ENCODE measurements at regions not wholly inside any gene's neighbourhood (a gene's known extent, or its start where the extent isn't known, plus 50 kb on each side); places are given as distances from the start of the nearest gene placed in this dataset.
A peak's percentile ranks its signal among the peaks of the same experiment; 100 is the strongest.
"Not testable (repeated sequence)": the region's sequence is repeated elsewhere in the genome, so short reads cannot be mapped to it uniquely, and the experiment has no call there.

DNA sequence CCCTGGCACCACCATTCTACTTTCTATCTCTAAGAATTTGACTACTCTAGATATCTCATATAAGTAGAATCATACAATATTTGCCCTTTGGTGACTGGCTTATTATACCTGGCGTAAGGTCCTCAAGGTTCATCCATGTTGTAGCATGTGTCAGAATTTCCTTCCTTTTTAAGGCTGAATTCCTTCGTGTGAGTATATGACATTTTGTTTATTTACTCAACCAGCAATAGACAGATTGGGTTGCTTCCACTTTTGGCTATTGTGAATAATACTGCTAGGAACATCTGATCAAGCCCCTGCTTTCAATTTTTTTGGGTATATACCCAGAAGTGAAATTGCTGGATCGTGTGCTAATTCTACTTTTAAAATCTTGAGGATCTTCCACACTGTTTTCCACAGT, 232.8 kb upstream of the MCHR2 start:
- DNase-seq, result no peak

DNA sequence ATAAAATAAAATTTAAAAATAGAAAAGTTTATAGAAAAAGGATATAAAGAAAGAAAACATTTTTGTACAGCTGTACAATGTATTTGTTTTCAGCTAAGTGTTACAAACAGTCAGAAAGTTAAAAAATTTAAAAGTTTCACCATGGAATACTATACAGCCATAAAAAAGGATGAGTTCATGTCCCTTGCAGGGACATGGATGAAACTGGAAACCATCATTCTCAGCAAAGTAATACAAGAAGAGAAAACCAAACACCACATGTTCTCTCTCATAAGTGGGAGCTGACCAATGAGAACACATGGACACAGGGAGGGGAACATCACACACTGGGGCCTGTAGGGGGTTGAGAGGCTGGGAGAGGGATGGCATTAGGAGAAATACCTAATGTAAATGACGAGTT, 229.9 kb upstream of the MCHR2 start:
- not testable (repeated sequence) for DNase-seq

DNA sequence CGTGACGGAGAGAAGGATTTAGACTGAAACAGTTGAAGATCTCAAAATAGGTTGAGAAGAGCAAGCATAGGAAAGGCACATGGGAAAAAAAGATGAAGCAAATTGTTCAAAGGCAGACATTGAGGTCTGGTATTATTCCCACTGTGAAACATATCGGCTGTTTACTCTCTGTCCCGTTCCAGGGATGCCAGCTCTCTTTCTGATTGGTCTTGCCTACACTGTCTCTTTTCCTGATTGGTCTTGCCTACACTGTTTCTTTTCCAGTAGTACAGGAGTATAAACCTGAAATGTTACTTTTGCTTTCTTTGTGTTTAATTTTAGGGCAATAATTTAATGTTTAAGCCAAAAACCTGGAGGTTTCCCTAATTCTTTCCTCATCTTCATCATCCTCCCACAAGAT, 226.5 kb upstream of the MCHR2 start:
- DNase-seq, result no peak

DNA sequence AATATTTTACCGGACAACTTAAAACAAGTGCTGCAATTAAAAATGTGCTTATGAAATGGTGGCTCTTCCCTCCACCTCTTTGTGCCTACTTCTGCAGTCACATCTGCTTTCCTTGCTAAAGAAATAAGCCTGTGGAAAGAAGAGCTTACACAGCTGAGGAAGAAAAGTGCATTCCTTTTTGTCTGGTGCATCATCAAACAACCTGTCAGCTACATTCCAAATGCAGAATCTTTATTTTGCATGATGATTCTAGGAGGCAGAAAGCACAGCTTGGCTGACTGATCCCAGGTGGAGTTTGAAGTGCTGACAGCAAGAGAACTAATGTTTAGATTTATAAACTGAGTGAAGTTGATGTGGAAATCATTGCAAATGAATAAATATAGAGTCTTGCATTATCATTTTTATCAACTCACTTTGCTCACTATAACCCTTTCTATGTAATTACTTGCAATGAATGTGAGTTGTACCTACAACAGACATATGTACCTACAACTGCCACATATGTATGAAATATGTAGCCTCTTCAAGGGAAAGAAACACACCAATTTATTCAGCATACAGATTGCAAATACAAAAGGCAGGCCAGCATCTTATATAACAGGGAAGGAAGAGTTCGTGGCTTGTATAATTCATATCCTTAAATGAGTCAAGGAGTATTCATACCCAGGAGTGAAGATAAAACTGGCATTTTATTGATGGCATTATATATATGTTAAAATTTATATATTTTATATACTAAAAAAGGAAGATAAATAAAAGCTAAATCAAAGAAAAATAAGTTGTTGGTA, 223.4 kb upstream of the MCHR2 start:
- DNase-seq, result no peak

DNA sequence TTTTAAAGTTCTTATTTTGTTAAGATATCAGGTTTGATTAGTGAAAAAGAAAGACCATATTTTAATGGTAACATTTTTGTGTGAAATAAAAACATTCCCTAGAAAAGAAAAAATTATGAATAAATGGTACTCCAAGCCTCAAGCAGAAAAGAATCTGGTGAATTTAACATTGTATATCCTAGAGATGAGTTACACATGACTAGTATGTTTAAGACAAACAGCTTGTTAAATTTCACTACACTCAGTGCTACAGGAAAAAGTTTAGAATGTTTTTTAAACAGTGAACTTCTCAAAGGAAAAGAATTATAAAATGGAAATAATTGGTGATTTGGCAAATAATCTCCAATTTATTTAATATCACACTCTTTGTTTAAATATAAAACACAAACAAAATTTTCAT, 222.7 kb upstream of the MCHR2 start:
- DNase-seq, result no peak

DNA sequence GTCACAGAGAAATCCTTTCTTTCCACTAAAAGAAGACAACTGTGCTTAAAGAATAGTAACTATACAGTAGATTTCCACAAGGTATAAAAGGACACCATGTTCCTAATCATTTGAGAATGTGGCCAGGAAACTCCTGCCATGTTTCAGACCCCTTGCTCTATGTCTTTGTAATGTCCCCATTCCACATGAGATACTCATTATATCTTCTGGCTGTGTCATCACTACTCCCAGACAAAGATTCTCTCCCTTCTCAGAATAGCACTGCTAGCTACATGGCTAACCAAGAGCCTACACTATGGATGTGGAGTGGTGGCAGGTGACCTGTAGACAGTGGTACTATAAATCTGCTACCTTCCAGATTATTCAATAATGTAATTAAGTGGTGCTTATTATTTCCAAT, 218.1 kb upstream of the MCHR2 start:
- no peak for DNase-seq

DNA sequence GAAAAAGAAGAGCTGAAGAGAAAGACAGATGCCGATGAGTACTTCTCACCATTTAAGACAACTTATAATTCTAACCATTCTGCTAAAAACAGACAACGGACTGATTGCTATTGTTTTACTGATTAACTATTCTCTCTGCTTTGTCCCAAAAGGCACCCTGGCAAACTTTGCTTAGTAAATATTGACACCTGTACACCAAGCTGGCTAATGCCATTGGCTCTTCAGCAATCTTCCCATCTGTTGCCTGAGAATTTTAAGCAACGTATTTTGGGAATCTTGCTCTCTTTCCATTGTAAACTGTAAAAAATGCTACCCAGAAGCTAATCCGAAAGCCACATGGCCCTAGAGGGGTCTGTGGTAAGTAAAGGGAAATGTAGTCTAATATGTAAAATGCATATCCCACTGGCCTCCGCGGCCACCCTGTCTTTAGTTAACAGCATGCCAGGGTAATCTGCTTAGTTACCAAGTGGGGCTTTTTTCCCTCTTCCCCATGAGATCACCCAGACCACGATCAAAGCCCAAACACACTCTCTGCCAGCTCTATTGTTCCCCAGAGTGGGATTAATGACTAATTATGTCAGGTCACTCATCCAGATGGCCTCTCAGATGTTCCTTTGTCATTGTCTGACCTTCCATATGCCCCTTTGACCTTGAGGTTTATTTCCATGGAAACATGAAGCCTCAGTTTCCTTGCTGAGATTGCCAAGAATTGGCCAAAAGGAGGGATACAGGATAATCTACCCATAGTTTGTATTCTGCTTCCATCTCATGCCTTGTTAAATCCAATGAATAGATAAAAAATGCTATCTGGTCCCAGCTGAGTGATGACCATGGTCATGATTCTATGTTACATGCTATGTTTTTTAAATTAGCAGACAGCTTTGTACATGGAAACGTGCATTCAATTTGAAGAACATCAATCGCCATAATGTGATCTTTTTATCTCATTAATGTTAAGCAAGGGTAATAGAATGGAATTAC, 216.4 kb upstream of the MCHR2 start:
- DNase-seq, result no peak

DNA sequence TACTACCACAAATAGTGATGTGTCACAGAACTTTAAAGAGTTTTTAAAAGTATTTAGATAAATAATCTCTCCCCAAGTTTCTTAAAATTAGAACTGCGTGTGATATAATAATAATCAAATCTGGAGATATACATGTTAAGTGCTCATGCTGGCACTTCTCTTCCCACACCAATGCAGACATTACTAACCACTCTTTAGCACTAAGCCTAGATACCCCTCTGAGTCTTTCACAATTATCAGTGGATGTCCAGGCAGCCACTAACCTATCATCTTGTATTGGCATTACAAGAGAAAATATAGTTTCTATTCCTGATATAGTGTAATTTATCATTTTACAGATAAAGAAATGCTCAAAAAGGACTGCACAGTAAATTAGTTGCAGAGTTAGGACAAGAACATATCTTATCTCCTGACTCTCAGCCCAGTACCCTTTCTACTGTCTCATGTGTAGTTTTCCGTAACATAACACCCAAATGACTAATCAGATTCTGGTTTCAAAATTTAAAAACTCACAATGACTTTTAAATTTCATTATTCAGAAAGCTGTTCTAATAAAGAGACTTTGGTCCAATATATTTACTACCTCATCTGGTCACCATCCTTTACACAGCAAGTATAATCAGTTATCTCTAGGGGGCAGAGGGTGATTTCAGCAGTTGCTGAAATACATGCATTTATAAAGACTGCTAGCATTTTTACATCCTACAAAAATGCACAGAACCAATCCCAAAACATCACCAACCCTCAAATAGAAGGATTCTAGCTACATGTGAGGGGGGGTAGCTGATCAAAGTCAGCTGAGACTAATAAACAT, 215.5 kb upstream of the MCHR2 start:
- DNase-seq, result no peak

DNA sequence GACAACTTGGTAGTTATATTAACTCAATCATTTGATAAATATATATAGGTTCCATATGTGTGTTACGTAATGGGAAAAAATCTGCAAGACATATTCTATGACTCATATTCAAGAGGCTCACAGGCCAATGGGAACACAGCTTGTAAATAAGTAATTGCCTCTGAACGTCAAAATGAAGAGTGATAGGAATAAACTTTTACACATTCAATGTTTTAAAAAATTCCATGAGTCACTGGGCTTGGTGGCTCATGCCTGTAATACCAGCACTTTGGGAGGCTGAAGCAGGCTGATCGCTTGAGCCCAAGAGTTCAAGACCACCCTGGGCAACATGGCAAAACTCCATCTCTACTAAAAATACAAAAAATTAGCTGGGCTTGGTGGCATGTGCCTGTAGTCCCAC, 209.4 kb upstream of the MCHR2 start:
- no peak for DNase-seq

DNA sequence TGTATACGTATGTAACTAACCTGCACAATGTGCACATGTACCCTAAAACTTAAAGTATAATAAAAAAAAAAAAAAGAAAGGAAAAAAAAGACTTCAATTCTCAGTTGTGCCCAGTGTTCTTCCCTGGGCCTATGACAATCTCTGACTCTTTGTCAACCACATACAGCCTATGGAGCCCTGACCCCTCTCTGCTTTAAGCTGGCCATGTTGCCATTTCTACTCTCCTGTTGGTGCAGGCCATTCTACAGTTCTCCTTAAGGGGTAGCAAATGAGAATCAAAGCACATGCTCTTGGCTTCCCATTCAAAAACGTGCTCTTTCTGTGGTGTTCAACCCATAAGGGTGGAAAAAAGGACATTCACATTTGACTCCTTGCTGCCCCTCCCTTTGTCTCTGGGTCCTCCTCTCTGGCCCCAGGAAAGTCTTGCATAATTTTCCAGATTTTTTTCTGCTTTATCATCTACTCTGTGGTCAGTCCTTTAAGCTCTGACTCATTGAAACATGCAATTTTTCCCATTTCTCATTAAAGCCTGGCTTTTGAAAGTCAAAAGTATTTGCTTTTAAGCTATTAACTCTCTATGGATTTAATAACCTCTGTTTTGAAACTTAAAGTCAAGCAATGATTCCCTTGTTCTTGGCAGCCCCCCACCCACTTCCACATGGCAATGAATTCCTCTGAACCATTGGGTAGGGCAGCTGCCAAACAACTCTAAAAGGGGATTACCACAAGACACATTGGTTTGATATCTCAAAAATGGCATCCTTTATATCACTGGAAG, 208.6 kb upstream of the MCHR2 start:
- DNase-seq, result no peak

DNA sequence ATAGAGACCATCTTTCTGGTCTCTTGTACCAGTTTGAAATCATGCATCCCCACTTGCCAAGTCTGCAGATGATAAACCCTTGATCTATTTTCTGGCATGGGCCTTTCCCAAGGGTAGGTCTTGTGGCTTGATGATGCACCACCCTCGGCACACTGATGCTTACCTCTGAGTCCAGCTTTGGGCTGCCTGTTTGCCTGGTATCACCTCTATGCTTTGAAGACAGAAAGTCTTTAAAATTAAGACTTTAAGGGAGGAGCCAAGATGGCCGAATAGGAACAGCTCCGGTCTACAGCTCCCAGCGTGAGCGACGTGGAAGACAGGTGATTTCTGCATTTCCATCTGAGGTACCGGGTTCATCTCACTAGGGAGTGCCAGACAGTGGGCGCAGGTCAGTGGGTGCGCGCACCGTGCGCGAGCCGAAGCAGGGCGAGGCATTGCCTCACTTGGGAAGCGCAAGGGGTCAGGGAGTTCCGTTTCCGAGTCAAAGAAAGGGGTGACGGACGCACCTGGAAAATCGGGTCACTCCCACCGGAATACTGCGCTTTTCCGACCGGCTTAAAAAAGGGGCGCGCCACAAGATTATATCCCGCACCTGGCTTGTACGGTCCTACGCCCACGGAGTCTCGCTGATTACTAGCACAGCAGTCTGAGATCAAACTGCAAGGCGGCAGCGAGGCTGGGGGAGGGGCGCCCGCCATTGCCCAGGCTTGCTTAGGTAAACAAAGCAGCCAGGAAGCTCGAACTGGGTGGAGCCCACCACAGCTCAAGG, 202.4 kb upstream of the MCHR2 start:
- DNase-seq, result not testable (repeated sequence)

DNA sequence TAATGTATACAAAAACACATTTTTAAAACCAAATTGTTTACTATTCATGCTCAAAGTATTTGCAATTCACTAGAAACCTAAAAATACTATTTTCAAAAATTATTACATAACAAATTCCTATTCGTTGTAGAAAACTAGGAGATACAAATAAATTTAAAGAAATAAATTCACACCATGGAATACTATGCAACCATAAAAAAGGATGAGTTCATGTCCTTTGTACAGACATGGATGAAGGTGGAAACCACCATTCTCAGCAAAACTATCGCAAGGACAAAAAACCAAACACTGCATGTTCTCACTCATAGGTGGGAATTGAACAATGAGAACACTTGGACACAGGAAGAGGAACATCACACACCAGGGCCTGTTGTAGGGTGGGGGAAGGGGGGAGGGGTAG, 201.2 kb upstream of the MCHR2 start:
- DNase-seq, result not testable (repeated sequence)

DNA sequence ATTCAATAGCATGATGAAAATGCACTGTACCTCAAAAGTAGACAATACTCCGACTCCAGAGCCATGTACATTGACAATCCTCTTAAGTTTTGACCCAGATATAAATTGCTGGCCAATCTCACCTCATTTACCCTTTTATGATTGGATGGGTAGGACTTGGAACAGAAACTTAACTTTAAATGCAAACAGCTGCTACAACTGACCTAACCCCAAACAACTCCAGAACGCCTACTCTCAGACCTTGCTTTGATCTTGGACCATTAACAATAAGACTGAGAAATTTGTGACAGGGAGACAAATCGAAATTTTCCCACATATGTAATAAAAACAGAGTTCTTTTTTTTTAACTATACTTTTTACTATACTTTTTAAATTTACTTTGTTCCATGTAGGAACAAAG, 200.5 kb upstream of the MCHR2 start:
- no peak for DNase-seq

DNA sequence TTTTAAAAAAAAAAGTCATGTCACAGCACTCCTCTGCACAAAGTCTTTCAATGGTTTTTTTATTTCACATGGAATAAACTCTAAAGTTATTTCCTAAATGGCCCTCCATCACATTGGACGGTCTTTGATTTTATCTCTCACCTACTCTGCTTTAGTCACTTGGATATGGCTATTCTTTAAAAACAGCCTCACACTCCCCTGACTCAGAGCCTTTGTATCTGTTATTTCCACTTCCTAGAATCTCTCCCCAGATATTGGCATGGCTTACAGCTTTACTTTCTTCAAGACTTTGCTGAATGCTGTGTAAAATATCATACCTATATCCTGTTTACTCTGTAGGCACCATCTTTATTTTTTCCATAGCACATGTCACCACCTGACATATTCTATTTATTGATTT, 194.7 kb upstream of the MCHR2 start:
- DNase-seq, result no peak

DNA sequence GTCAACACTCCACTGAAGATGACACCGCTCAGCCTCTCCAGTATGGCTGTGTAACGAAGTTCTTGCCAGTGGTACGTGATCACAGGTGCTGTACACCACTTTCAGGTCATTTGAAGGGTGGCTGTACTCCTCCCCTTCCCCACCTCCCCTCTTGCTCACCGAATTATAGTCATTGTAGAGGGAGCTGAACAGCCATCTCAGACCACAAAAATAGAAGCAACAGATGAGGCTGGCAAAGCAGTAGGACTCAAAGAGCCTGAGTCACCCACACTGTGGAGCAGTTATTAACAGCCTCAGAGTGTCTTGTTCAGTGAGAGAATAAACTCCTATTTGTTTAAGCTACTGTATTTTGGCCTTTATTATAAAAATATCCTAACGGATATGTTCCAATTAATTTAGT, 192.5 kb upstream of the MCHR2 start:
- DNase-seq, result no peak

DNA sequence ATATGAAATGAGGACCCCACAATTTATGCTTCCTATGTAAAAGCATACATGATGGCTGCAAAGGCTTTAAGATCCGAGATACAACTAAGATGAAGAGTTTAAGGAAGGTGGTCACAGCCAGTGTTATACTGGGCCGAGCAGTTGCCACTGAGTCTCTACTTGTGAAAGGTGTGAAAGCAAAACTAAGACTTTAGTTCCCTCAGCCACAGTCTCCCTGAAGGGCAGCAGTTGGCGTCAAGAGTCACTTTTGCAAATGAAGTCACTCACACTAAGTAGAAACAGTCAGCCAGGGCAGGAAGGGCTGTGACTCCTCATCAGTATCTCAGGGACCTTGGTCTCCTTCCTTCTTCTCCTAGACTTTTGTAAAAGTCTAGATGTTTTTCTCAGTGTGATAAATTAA, 191.6 kb upstream of the MCHR2 start:
- peak in 1 of 5 experiments; percentile 55 for DNase-seq

DNA sequence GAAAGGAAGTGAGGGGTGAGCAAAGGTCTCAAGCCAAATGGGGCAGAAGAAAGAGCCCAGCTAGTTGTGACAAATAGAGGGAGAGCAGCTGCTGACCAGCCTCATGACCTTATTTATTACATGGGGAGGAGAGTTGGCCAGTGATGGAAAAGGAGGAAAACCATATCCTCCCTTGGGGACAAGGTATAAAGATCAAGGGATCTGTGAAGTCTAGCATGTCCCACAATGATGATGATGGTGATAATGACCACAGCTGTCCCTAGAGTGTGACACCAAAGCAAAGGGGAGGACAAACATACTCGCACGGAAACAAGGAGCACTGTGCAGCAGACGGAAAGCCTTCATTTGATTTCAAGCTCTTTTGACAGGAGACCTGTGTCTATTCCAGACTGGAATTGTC, 190.4 kb upstream of the MCHR2 start:
- no peak for DNase-seq

DNA sequence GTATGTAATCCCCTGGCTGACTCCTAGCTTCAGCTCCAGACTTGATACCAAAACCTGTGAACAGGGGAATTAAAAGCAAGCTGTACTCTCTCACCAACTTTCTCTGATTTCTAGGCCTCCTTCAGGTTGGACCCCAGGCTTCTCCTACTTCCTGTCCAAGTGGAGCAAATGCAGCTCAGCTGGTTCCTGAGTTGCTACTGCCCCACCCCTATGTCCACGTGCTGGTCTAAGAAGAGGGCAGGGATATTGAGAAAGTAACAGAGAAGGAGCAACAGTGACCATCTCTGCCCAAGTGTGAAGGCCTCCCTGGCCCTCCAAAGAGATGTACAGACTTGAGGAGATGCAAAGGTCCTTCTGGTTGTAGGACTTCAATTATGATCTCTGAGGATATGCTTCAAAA, 188.3 kb upstream of the MCHR2 start:
- no peak for DNase-seq

DNA sequence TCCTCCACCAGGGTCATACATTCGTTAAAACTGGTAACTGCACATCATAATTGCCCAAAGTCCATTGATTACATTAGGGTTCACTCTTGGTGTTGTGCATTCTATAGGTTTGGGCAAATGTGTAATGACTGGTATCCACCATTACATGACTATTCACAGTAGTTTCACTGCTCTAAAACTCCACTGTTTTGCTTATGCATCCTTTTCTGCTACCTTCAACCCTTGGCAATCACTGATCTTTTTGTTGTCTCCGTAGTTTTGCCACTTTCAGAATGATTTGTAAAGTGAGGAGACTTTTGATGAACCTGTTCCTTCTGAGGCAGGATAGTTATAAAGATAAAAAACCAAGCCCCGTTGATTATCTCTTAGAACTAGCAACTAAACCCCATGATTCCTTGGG, 187.3 kb upstream of the MCHR2 start:
- DNase-seq, result peak in 1 of 5 experiments; percentile 81

DNA sequence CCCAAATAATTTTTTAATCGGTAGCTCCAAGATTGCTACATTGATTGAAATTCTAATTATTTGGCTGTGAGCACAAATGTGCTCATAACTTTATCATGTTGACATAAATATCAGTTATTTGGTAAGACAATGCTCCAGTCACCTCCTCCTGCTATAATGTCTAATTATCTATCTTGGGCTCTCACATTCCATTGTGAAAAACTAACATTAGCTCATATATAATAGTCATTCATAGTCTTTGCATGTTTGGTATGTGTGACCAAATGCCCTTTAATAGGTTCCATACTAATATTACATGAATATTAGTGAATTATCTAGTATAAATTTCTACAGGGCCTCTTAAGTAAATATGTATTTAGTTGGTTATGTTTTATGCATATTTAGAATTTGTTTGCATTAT, 185.6 kb upstream of the MCHR2 start:
- DNase-seq, result no peak

DNA sequence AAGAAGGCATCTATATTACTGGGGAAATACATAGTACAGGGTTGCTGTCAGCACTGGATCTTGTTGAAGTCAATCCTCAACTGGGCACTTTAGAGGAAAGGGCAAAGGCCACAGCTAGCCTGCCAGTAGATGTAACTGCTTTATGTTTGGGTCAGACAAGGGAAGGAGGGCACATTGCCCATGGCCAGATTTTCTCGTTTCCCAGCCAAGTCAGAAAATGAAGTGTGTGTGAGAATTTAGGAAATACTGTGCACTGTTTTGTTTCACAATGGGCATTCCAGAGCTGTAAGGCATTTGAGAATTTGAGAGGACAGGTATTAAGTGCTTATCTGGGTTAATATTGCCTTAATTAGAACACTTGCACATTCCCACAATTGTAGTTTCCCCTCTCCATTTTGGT, 183.9 kb upstream of the MCHR2 start:
- no peak for DNase-seq

Measured in T-helper 2 cell (primary cell).